Hepatocyte (in vitro differentiated cells): ENCODE measurements at regions not wholly inside any gene's neighbourhood (a gene's known extent, or its start where the extent isn't known, plus 50 kb on each side); places are given as distances from the start of the nearest gene placed in this dataset.

Source experiments
- DNase-seq: peaks from one replicate; pipeline ENCODE4 v3.0.0-alpha.2; 2016; ENCODE audit warnings: low spot score
- H2AFZ ChIP-seq: fragments of 200-600 bp; sonication (generic); 2 replicates; pipeline ENCODE4 v1.6.0; 2016; ENCODE audit warnings: antibody characterized with exemption, mild to moderate bottlenecking
- H3K27ac ChIP-seq: fragments of 200-600 bp; sonication (generic); 2 replicates; pipeline ENCODE4 v1.5.1; 2016; ENCODE audit warnings: mild to moderate bottlenecking
- H3K27me3 ChIP-seq: fragments of 200-600 bp; sonication (generic); 2 replicates; pipeline ENCODE4 v1.6.1; 2016
- H3K36me3 ChIP-seq: fragments of 200-600 bp; sonication (generic); replicated peaks from 2 replicates; pipeline ENCODE4 v1.5.1; 2016; ENCODE audit warnings: low read depth; ENCODE audit not compliant: insufficient read depth
- H3K4me1 ChIP-seq: fragments of 200-600 bp; sonication (generic); 2 replicates; pipeline ENCODE4 v1.5.1; 2016; ENCODE audit warnings: mild to moderate bottlenecking, moderate library complexity; ENCODE audit not compliant: insufficient read depth
- H3K4me2 ChIP-seq: fragments of 200-600 bp; sonication (generic); 2 replicates; pipeline ENCODE4 v1.6.0; 2016
- H3K4me3 ChIP-seq: fragments of 200-600 bp; sonication (generic); 2 replicates; pipeline ENCODE4 v1.5.1; 2016; ENCODE audit warnings: mild to moderate bottlenecking
- H3K79me2 ChIP-seq: fragments of 200-600 bp; sonication (generic); 2 replicates; pipeline ENCODE4 v1.6.0; 2017; ENCODE audit warnings: mild to moderate bottlenecking
- H3K9me2 ChIP-seq: fragments of 200-600 bp; sonication (generic); replicated peaks from 2 replicates; pipeline ENCODE4 v1.6.0; 2017; ENCODE audit warnings: mild to moderate bottlenecking; ENCODE audit not compliant: insufficient read depth
- H3K9me3 ChIP-seq: fragments of 200-600 bp; sonication (generic); 2 replicates; pipeline ENCODE4 v1.5.1; 2016; ENCODE audit warnings: low read depth, mild to moderate bottlenecking
- H4K20me1 ChIP-seq: fragments of 200-600 bp; sonication (generic); 2 replicates; pipeline ENCODE4 v1.6.0; 2016; ENCODE audit warnings: mild to moderate bottlenecking; ENCODE audit not compliant: insufficient read depth, poor library complexity, severe bottlenecking
- EZH2 ChIP-seq: fragments of 200-600 bp; sonication (generic); IDR thresholded peaks from 2 replicates; pipeline ENCODE4 v1.6.1; 2016; ENCODE audit warnings: antibody characterized with exemption, mild to moderate bottlenecking, borderline replicate concordance
- EZH2phosphoT487 ChIP-seq: fragments of 200-600 bp; sonication (generic); IDR thresholded peaks from one replicate; pipeline ENCODE4 v1.6.1; 2018; ENCODE audit warnings: antibody characterized with exemption, mild to moderate bottlenecking, low read depth, moderate library complexity; ENCODE audit not compliant: unreplicated experiment, severe bottlenecking
- WGBS: methylation state at CpG from one replicate; pipeline ENCODE4 v1.1.6; 2016; ENCODE audit warnings: low lambda C conversion rate; ENCODE audit errors: missing lambda C conversion rate; 5-methylcytosine and 5-hydroxymethylcytosine counted together
- TF ChIP-seq, protein P1 (sequence below): fragments of 200-600 bp; sonication (generic); IDR thresholded peaks from 2 replicates; pipeline ENCODE4 v1.5.1; 2016; ENCODE audit warnings: antibody characterized with exemption, mild to moderate bottlenecking; ENCODE audit not compliant: poor library complexity

DNA sequence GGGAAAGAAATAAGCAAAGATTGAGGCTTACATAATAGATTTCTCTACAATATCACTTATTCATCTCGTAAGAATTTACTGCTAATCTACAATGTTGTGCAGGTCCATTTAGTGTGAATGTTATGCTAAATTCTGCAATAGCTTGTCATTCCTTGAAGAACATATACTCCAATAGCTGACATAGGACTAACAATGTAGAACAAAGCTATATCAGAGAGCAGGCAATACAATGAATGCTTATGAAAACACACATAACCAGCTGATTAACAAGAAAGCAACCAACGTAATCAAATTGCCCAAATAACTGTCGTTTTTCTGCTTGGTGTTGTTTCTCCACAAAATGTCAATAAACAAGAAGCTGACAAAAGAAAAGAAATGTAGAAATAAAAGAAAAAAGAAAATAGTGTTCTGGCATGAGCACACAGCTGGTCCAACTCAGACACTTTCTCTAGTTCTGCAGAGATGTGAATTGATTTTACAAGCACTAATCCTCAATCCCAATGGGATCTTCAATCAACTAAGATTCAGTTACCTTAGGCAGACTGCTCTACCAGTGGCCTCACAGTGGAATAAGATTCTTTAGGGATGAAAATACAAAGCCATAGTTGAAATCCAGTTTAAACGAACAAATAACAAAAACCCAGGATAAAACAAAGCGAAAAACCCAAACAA, 1024.7 kb upstream of the PIK3C3 start:
- H3K79me2 ChIP-seq, result no peaks in the 10 kb centered on the region
- DNase-seq, result no peak
- H3K9me3 ChIP-seq, result no peaks in the 10 kb centered on the region
- WGBS, result 85% methylated on average over 5 of the region's 5 CpGs
- H3K27ac ChIP-seq, result no peak overlapping the region
- H3K4me3 ChIP-seq, result no peak overlapping the region
- no peaks in the 10 kb centered on the region for H3K36me3 ChIP-seq
- H3K4me1 ChIP-seq, result no peaks in the 10 kb centered on the region
- H3K9me2 ChIP-seq, result no peaks in the 10 kb centered on the region
- H3K27me3 ChIP-seq, result no peaks in the 10 kb centered on the region
- H2AFZ ChIP-seq, result no peak overlapping the region
- no peak overlapping the region for H3K4me2 ChIP-seq
- H4K20me1 ChIP-seq, result no peaks in the 10 kb centered on the region
- TF ChIP-seq, protein P1, sequence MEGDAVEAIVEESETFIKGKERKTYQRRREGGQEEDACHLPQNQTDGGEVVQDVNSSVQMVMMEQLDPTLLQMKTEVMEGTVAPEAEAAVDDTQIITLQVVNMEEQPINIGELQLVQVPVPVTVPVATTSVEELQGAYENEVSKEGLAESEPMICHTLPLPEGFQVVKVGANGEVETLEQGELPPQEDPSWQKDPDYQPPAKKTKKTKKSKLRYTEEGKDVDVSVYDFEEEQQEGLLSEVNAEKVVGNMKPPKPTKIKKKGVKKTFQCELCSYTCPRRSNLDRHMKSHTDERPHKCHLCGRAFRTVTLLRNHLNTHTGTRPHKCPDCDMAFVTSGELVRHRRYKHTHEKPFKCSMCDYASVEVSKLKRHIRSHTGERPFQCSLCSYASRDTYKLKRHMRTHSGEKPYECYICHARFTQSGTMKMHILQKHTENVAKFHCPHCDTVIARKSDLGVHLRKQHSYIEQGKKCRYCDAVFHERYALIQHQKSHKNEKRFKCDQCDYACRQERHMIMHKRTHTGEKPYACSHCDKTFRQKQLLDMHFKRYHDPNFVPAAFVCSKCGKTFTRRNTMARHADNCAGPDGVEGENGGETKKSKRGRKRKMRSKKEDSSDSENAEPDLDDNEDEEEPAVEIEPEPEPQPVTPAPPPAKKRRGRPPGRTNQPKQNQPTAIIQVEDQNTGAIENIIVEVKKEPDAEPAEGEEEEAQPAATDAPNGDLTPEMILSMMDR, result no peak
- no peak for TF ChIP-seq EZH2
- no peak for TF ChIP-seq EZH2phosphoT487

DNA sequence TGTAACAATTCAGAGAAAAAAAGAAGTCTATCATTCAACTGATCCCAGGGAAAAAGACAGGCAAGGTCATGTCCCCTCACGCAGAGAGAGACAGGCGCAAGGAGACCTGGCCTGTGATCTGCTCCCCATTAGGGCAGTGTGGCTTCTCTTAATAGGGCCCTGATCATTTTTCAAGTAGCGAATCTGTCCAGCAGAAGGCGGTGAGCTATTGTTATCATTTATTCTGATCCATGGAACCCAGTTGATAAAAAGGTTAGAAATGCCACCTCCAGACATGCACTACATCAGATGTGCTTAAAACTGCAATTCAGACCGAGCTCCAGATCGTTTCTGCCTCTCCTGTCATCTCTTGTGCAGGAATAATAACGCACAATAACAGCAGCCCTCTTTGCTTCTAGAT, 1025.6 kb upstream of the PIK3C3 start:
- H3K4me3 ChIP-seq, result no peak overlapping the region
- no peaks in the 10 kb centered on the region for H3K27me3 ChIP-seq
- no peaks in the 10 kb centered on the region for H3K9me3 ChIP-seq
- no peak for DNase-seq
- H3K79me2 ChIP-seq, result no peaks in the 10 kb centered on the region
- WGBS, result 91% methylated on average over 7 of the region's 7 CpGs
- H3K36me3 ChIP-seq, result no peaks in the 10 kb centered on the region
- no peaks in the 10 kb centered on the region for H4K20me1 ChIP-seq
- H3K4me1 ChIP-seq, result no peaks in the 10 kb centered on the region
- no peak overlapping the region for H2AFZ ChIP-seq
- no peaks in the 10 kb centered on the region for H3K9me2 ChIP-seq
- TF ChIP-seq EZH2phosphoT487 (no peak), EZH2 (no peak)
- TF ChIP-seq, protein P1, result no peak
- no peak overlapping the region for H3K27ac ChIP-seq
- H3K4me2 ChIP-seq, result no peak overlapping the region

DNA sequence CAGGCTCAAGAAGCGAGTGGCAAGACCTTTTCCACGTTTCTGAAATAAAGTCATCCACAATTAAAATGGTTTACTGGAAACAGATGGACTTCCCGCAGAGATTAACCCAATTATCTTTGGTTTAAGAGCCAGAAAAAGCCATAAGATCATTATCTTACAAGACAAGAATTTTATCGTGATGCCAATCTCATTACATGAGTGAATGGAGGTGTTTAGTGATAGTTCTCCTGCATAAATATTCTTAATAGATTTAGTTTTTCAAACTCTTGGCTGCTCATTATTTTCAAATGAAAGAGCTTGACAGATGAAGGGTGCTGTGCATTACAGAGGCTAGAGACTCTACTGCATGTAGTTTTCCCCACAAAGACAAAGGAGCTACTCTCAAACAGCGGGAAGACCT, 1028.4 kb upstream of the PIK3C3 start:
- 59% methylated on average over 5 of the region's 5 CpGs for WGBS
- no peak overlapping the region for H2AFZ ChIP-seq

More for the DNA sequence above, 1028.4 kb upstream of the PIK3C3 start:
- DNase-seq, result no peak
- TF ChIP-seq, protein P1, result no peak
- TF ChIP-seq EZH2phosphoT487, result no peak
- TF ChIP-seq EZH2, result no peak
- H3K4me2 ChIP-seq, result no peak overlapping the region
- H3K36me3 ChIP-seq, result no peaks in the 10 kb centered on the region
- H3K27me3 ChIP-seq, result no peaks in the 10 kb centered on the region
- no peaks in the 10 kb centered on the region for H3K79me2 ChIP-seq
- H3K4me1 ChIP-seq, result peaks cover 13% of the 10 kb centered on the region
- H4K20me1 ChIP-seq, result no peaks in the 10 kb centered on the region
- H3K9me3 ChIP-seq, result no peaks in the 10 kb centered on the region
- no peak overlapping the region for H3K27ac ChIP-seq
- H3K9me2 ChIP-seq, result no peaks in the 10 kb centered on the region
- no peak overlapping the region for H3K4me3 ChIP-seq
